Fibroblast of lung (primary cell): ENCODE measurements at regions not wholly inside any gene's neighbourhood (a gene's known extent, or its start where the extent isn't known, plus 50 kb on each side); places are given as distances from the start of the nearest gene placed in this dataset.

Experiments used
- DNase-seq, 2 donors: peaks; one replicate each; pipeline versions ENCODE4 v3.0.0 to v3.0.0-alpha.2; 2010; ENCODE audit warnings: low read depth in 2 of 2
- H2AFZ ChIP-seq: 2 replicates; pipeline ENCODE4 v1.5.1; 2012; ENCODE audit warnings: low read length, control low read depth, inconsistent platforms
- H3K27ac ChIP-seq: 2 replicates; pipeline ENCODE4 v1.5.1; 2011; ENCODE audit warnings: low read length, control low read depth; ENCODE audit not compliant: insufficient read depth
- H3K27me3 ChIP-seq: 2 replicates; pipeline ENCODE4 v1.5.1; 2011; ENCODE audit warnings: mild to moderate bottlenecking, low read length; ENCODE audit not compliant: control insufficient read depth, insufficient read depth
- H3K36me3 ChIP-seq: 2 replicates; pipeline ENCODE4 v1.5.1; 2011; ENCODE audit warnings: low read length; ENCODE audit not compliant: control insufficient read depth, insufficient read depth
- H3K4me1 ChIP-seq: 2 replicates; pipeline ENCODE4 v1.5.1; 2011; ENCODE audit warnings: low read length; ENCODE audit not compliant: control insufficient read depth, insufficient read depth; ENCODE audit errors: extremely low read depth
- H3K4me2 ChIP-seq: 2 replicates; pipeline ENCODE4 v1.5.1; 2011; ENCODE audit warnings: low read length, control low read depth; ENCODE audit not compliant: insufficient read depth; ENCODE audit errors: extremely low read depth
- H3K4me3 ChIP-seq, 4 experiments: fragments of 200-600 bp in 1 of 4; sonication (generic) in 1 of 4; replicated peaks in 1 of 4; 2 replicates each; pipeline ENCODE4 v1.5.1; 2011 to 2016; ENCODE audit warnings: low read length in 4 of 4, low read depth in 3 of 4, mild to moderate bottlenecking in 3 of 4, control low read depth in 2 of 4, inconsistent platforms in 1 of 4, mixed read lengths in 1 of 4; ENCODE audit not compliant: insufficient read depth in 1 of 4; ENCODE audit errors: control extremely low read depth in 1 of 4
- H3K79me2 ChIP-seq: 2 replicates; pipeline ENCODE4 v1.5.1; 2012; ENCODE audit warnings: mild to moderate bottlenecking, low read length, inconsistent platforms; ENCODE audit not compliant: control insufficient read depth, insufficient read depth
- H3K9ac ChIP-seq: 2 replicates; pipeline ENCODE4 v1.5.1; 2011; ENCODE audit warnings: mild to moderate bottlenecking, low read length, control low read depth; ENCODE audit not compliant: insufficient read depth
- H3K9me3 ChIP-seq: 2 replicates; pipeline ENCODE4 v1.5.1; 2012; ENCODE audit warnings: low read depth, low read length; ENCODE audit not compliant: control insufficient read depth, insufficient read depth
- H4K20me1 ChIP-seq: 2 replicates; pipeline ENCODE4 v1.5.1; 2011; ENCODE audit warnings: low read length; ENCODE audit not compliant: control insufficient read depth, insufficient read depth; ENCODE audit errors: extremely low read depth
- EZH2 ChIP-seq: IDR thresholded peaks from 2 replicates; pipeline ENCODE4 v1.5.1; 2012; ENCODE audit warnings: low read length, control low read depth, mild to moderate bottlenecking; ENCODE audit errors: missing control alignments
- TF ChIP-seq, protein P1 (sequence below), 2 donors: IDR thresholded peaks in 1 of 2; conservative IDR thresholded peaks in 1 of 2; 1 replicate in 1 of 2; 2 replicates in 1 of 2; pipeline ENCODE4 v1.5.1; 2011 to 2012; ENCODE audit warnings: low read length in 2 of 2, control low read depth in 1 of 2, inconsistent platforms in 1 of 2, low read depth in 1 of 2, mild to moderate bottlenecking in 1 of 2

DNA sequence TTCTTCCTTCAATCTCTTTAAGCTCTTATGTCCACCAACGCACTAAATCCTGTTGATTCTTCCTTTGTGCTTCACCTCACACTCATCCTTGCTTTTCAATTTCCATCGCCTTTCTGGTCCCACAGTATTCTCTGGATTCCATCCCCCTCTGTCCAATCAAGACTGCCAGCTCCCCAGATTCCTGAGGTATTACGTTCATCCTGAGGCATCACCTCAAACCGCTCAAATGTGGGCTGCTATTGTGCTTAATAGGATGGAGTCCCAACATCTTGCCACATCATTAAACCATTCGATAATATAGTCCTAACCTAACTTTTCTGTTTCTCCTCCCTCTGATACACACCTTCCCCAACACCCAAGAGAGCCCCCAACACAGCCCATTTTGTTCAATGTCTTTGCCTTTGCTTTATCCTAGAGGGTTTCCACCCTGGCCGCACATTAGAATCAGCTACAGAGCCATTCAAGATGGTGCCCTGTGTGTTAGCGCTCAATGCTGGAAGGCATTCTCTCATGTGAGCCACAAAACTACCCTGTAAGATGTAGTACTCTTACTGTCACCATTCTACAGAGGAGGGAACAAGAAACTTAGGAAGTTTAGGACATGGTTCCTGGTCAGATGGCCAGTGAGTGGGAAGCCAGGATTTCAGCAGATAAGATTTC is 79.5 kb upstream of the LEP start:
- no peak overlapping the region for H2AFZ ChIP-seq
- H3K4me3 ChIP-seq: no peak overlapping the region
- H3K9me3 ChIP-seq: no peaks in the 10 kb centered on the region
- H3K27ac ChIP-seq: no peak overlapping the region
- no peaks in the 10 kb centered on the region for H4K20me1 ChIP-seq
- H3K27me3 ChIP-seq: peaks cover 36% of the 10 kb centered on the region
- H3K4me1 ChIP-seq: no peaks in the 10 kb centered on the region
- H3K36me3 ChIP-seq: no peaks in the 10 kb centered on the region
- TF ChIP-seq EZH2: no peak
- TF ChIP-seq, protein P1, sequence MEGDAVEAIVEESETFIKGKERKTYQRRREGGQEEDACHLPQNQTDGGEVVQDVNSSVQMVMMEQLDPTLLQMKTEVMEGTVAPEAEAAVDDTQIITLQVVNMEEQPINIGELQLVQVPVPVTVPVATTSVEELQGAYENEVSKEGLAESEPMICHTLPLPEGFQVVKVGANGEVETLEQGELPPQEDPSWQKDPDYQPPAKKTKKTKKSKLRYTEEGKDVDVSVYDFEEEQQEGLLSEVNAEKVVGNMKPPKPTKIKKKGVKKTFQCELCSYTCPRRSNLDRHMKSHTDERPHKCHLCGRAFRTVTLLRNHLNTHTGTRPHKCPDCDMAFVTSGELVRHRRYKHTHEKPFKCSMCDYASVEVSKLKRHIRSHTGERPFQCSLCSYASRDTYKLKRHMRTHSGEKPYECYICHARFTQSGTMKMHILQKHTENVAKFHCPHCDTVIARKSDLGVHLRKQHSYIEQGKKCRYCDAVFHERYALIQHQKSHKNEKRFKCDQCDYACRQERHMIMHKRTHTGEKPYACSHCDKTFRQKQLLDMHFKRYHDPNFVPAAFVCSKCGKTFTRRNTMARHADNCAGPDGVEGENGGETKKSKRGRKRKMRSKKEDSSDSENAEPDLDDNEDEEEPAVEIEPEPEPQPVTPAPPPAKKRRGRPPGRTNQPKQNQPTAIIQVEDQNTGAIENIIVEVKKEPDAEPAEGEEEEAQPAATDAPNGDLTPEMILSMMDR (conservative IDR thresholded peaks at IDR 0.05 in 1 of 2, IDR thresholded peaks at IDR 0.05 in 1 of 2; ENCODE audit: low read depth in 1 of 2, low read length in 2 of 2): no peak
- no peak overlapping the region for H3K9ac ChIP-seq
- H3K79me2 ChIP-seq: no peaks in the 10 kb centered on the region
- H3K4me2 ChIP-seq: no peak overlapping the region
- DNase-seq: peak in 1 of 2 donors; percentile 64

DNA sequence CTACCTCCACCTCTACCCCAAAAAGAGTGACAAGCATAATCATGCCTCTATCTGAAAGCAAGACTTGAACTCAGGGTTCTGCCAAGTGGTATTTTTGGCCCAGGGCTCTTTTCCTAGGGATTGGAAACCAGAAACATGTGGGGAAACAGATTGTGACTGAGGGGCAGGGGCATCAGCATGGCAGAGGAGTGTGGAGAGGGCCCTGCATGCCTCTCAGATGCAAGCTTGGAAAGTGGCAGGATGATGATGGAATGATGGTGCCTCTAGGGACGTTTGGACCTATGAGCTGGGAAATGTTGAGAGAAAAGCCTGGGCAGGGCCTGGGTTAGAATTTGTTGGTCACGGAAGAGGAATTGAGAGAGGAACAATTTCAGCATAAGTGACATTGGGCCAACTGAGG is 78.4 kb upstream of the LEP start:
- H3K79me2 ChIP-seq: no peaks in the 10 kb centered on the region
- H3K36me3 ChIP-seq: no peaks in the 10 kb centered on the region
- H4K20me1 ChIP-seq: no peaks in the 10 kb centered on the region
- TF ChIP-seq, protein P1 (conservative IDR thresholded peaks at IDR 0.05 in 1 of 2, IDR thresholded peaks at IDR 0.05 in 1 of 2; ENCODE audit: low read depth in 1 of 2, low read length in 2 of 2): no peak
- TF ChIP-seq EZH2: no peak
- no peak overlapping the region for H3K4me2 ChIP-seq
- no peak for DNase-seq
- no peak overlapping the region for H3K27ac ChIP-seq
- H3K4me3 ChIP-seq: no peak overlapping the region
- no peaks in the 10 kb centered on the region for H3K9me3 ChIP-seq
- H2AFZ ChIP-seq: no peak overlapping the region
- peaks cover 2% of the 10 kb centered on the region for H3K4me1 ChIP-seq
- no peak overlapping the region for H3K9ac ChIP-seq
- peaks cover 42% of the 10 kb centered on the region for H3K27me3 ChIP-seq

DNA sequence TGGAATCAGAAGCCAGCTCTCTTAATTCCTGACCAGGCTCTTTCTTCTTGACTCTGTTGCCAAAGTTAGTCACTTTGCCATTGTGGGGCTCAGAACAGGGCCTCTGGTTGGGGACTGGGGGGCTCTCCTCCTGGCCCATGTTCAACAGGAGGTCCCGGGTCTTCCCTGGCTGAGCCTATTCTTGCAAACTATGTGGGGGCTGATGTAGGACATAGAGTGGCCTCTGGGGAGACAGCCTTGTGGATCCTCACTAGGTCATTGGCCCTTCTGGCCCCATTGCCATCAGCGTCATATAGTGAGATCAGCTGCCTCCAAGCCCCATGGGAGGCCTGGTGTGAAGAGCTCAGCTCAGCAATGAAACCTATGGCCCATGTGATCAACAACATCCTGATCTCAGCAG is 77.6 kb upstream of the LEP start:
- Histone ChIP-seq H3K27me3 (peaks cover 43% of the 10 kb centered on the region), H3K36me3 (no peaks in the 10 kb centered on the region), H3K79me2 (no peaks in the 10 kb centered on the region), H3K4me3 (no peak overlapping the region), H3K4me1 (peaks cover 2% of the 10 kb centered on the region), H4K20me1 (no peaks in the 10 kb centered on the region), H2AFZ (no peak overlapping the region), H3K9ac (no peak overlapping the region), H3K27ac (no peak overlapping the region), H3K9me3 (no peaks in the 10 kb centered on the region), H3K4me2 (no peak overlapping the region)
- TF ChIP-seq, protein P1 (conservative IDR thresholded peaks at IDR 0.05 in 1 of 2, IDR thresholded peaks at IDR 0.05 in 1 of 2; ENCODE audit: low read depth in 1 of 2, low read length in 2 of 2): no peak
- TF ChIP-seq EZH2: no peak
- DNase-seq: no peak
